Neural progenitor cell (in vitro differentiated cells): ENCODE measurements at regions not wholly inside any gene's neighbourhood (a gene's known extent, or its start where the extent isn't known, plus 50 kb on each side); places are given as distances from the start of the nearest gene placed in this dataset.

Experiments
- EZH2 ChIP-seq: fragments of 200-600 bp; sonication (generic); IDR thresholded peaks from 2 replicates; pipeline ENCODE4 v1.6.1; 2017; ENCODE audit warnings: antibody characterized with exemption, mild to moderate bottlenecking, moderate library complexity
- TF ChIP-seq, protein P1 (sequence below): fragments of 200-600 bp; sonication (generic); IDR thresholded peaks from 2 replicates; pipeline ENCODE4 v1.5.1; 2017; ENCODE audit warnings: antibody characterized with exemption, mild to moderate bottlenecking

DNA sequence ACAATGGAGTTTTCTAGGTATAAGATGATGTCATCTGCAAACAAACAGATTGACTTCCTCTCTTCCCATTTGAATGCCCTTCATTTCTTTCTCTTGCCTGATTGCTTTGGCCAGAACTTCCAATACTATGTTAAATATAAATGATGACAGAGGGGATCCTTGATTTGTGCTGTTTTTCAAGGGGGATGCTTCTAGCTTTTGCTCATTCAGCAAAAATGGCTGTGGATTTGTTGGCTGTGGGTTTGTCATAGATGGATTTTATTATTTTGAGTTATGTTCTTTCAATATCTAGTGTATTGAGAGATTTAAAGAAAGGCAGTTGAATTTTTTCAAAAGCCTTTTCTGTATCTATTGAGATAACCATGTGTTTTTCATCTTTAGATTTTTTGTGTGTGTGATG lies 662.4 kb upstream of the EYS start:
- TF ChIP-seq, protein P1, sequence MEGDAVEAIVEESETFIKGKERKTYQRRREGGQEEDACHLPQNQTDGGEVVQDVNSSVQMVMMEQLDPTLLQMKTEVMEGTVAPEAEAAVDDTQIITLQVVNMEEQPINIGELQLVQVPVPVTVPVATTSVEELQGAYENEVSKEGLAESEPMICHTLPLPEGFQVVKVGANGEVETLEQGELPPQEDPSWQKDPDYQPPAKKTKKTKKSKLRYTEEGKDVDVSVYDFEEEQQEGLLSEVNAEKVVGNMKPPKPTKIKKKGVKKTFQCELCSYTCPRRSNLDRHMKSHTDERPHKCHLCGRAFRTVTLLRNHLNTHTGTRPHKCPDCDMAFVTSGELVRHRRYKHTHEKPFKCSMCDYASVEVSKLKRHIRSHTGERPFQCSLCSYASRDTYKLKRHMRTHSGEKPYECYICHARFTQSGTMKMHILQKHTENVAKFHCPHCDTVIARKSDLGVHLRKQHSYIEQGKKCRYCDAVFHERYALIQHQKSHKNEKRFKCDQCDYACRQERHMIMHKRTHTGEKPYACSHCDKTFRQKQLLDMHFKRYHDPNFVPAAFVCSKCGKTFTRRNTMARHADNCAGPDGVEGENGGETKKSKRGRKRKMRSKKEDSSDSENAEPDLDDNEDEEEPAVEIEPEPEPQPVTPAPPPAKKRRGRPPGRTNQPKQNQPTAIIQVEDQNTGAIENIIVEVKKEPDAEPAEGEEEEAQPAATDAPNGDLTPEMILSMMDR: no peak
- TF ChIP-seq EZH2: no peak
